Esophagus muscularis mucosa (tissue), 4 donors: ENCODE measurements at regions not wholly inside any gene's neighbourhood (a gene's known extent, or its start where the extent isn't known, plus 50 kb on each side); places are given as distances from the start of the nearest gene placed in this dataset.
"Not testable (repeated sequence)": the region's sequence is repeated elsewhere in the genome, so short reads cannot be mapped to it uniquely, and the experiment has no call there.

Experiments
- DNase-seq: peaks from one replicate; pipeline ENCODE4 v3.0.0-alpha.2; 2017; ENCODE audit errors: extremely low spot score
- H3K27ac ChIP-seq, 4 donors: fragments of 200-600 bp; sonication (generic); replicated peaks in 1 of 4; 1 replicate in 3 of 4; 2 replicates in 1 of 4; pipeline ENCODE4 v1.5.1; 2016 to 2019; ENCODE audit warnings: mild to moderate bottlenecking in 1 of 4
- H3K27me3 ChIP-seq, 4 donors: fragments of 200-600 bp; sonication (generic); one replicate each; pipeline versions ENCODE4 v1.5.1 to v1.6.0; 2016 to 2019
- H3K36me3 ChIP-seq, 4 donors: fragments of 200-600 bp; sonication (generic); one replicate each; pipeline ENCODE4 v1.5.1; 2016 to 2019
- H3K4me1 ChIP-seq, 4 donors: fragments of 200-600 bp; sonication (generic); one replicate each; pipeline ENCODE4 v1.5.1; 2016 to 2019
- H3K4me3 ChIP-seq, 4 donors: fragments of 200-600 bp; sonication (generic); 1 replicate in 2 of 4; 2 replicates in 2 of 4; pipeline ENCODE4 v1.5.1; 2016 to 2019; ENCODE audit warnings: mild to moderate bottlenecking in 4 of 4, moderate library complexity in 1 of 4
- H3K9me3 ChIP-seq, 4 donors: fragments of 200-600 bp; sonication (generic); 1 replicate in 3 of 4; 2 replicates in 1 of 4; pipeline ENCODE4 v1.5.1; 2016 to 2019
- CTCF ChIP-seq, 3 experiments: fragments of 200-600 bp in 2 of 3; fragments of 450-650 bp in 1 of 3; sonication (generic) in 2 of 3; IDR thresholded peaks; one replicate each; pipeline ENCODE4 v1.5.1; 2017 to 2019; ENCODE audit warnings: antibody characterized with exemption in 3 of 3, mild to moderate bottlenecking in 2 of 3, moderate library complexity in 1 of 3
- EP300 ChIP-seq: sonication (generic); formaldehyde crosslinking; IDR thresholded peaks from one replicate; pipeline ENCODE4 v1.6.1; 2017; ENCODE audit warnings: antibody characterized with exemption
- POLR2A ChIP-seq: fragments of 450-650 bp; IDR thresholded peaks from one replicate; pipeline ENCODE4 v1.6.1; 2017; ENCODE audit warnings: antibody characterized with exemption, moderate library complexity, mild to moderate bottlenecking, low read depth
- POLR2AphosphoS5 ChIP-seq, 2 donors: sonication (generic); formaldehyde crosslinking; IDR thresholded peaks; one replicate each; pipeline ENCODE4 v1.6.1; 2017; ENCODE audit warnings: antibody characterized with exemption in 2 of 2
- whole genome bisulfite sequencing: methylation state at CpG from one replicate; pipeline ENCODE4 v1.1.5; 2018; 5-methylcytosine and 5-hydroxymethylcytosine counted together
- intact Hi-C: fragments of 100-400 bp; cut with DNase I; formaldehyde crosslinking; loops from one replicate; pipeline ENCODE4 v1.15.1; 2023

GRCh38 chr2:53127061-53127650, 640.4 kb upstream of the CHAC2 start:
- no peaks in the 10 kb centered on the region for H3K27me3 ChIP-seq
- H3K4me1 ChIP-seq = no peaks in the 10 kb centered on the region
- no peak for DNase-seq
- no peaks in the 10 kb centered on the region for H3K9me3 ChIP-seq
- H3K4me3 ChIP-seq = no peak overlapping the region
- no peaks in the 10 kb centered on the region for H3K36me3 ChIP-seq
- TF ChIP-seq EP300 (no peak), POLR2A (no peak), CTCF (IDR thresholded peaks at IDR 0.05) (no peak), POLR2AphosphoS5 (IDR thresholded peaks at IDR 0.05) (no peak)
- no peak overlapping the region for H3K27ac ChIP-seq
- intact Hi-C loops = no loop called here
- 81% methylated on average over 4 of the region's 5 CpGs for WGBS

GRCh38 chr2:53114991-53115390, 652.6 kb upstream of the CHAC2 start:
- WGBS = 57% methylated on average over 1 of the region's 1 CpG
- Histone ChIP-seq H3K27me3 (no peaks in the 10 kb centered on the region), H3K9me3 (no peaks in the 10 kb centered on the region), H3K36me3 (no peaks in the 10 kb centered on the region), H3K4me1 (no peaks in the 10 kb centered on the region), H3K4me3 (no peak overlapping the region), H3K27ac (no peak overlapping the region)
- intact Hi-C loops = no loop called here
- DNase-seq = no peak
- TF ChIP-seq POLR2AphosphoS5 (IDR thresholded peaks at IDR 0.05) (no peak), POLR2A (no peak), EP300 (no peak), CTCF (IDR thresholded peaks at IDR 0.05) (no peak)

GRCh38 chr2:53114582-53114981, 653.0 kb upstream of the CHAC2 start:
- H3K36me3 ChIP-seq = no peaks in the 10 kb centered on the region
- TF ChIP-seq CTCF (IDR thresholded peaks at IDR 0.05) (no peak), EP300 (no peak), POLR2AphosphoS5 (IDR thresholded peaks at IDR 0.05) (no peak), POLR2A (no peak)
- no peak for DNase-seq
- WGBS = 87% methylated on average over 2 of the region's 2 CpGs
- H3K9me3 ChIP-seq = no peaks in the 10 kb centered on the region
- no peaks in the 10 kb centered on the region for H3K4me1 ChIP-seq
- no peaks in the 10 kb centered on the region for H3K27me3 ChIP-seq
- intact Hi-C loops = no loop called here
- no peak overlapping the region for H3K4me3 ChIP-seq
- H3K27ac ChIP-seq = no peak overlapping the region

DNA sequence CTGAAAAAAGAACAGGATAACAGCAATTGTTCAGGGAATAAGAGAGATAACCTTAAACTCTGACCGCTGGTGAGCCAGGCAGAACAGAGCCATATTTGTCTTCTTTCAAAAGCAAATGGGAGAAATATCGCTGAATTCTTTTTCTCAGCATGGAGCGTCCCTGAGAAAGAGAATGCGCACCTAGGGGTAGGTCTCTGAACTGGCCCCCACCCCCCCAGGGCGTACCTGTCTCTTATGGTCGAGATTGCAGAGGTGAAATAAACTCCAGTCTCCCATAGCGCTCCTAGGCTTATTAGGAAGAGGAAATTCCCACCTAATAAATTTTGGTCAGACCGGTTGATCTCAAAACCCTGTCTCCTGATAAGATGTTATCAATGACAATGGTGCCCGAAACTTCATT, 655.2 kb upstream of the CHAC2 start:
- DNase-seq, H3K4me3 ChIP-seq, intact Hi-C loops, H3K27ac ChIP-seq, H3K36me3 ChIP-seq, H3K4me1 ChIP-seq, H3K9me3 ChIP-seq, H3K27me3 ChIP-seq: not testable (repeated sequence)
- 88% methylated on average over 9 of the region's 9 CpGs for WGBS

DNA sequence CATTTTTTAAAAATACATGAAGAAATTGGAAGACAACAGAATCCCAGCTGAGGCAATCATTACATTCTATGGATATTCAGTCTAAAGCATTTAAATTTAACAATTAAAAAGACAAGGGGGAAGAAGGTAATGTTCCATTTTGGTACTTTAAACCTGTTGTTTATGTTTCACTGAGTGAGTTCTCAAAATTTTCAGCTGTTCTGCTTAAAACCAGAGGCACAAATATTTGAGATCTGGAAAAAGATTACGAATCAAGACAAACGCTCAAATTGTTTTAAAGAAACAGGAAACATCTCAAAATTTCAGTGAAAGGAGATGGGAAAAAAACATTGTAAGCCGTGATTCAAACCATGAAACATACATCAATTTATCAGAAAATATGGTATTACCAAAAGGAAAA, 656.2 kb upstream of the CHAC2 start:
- H3K27me3 ChIP-seq = no peaks in the 10 kb centered on the region
- H3K27ac ChIP-seq = no peak overlapping the region
- TF ChIP-seq POLR2AphosphoS5 (IDR thresholded peaks at IDR 0.05) (no peak), EP300 (no peak), CTCF (IDR thresholded peaks at IDR 0.05) (no peak)
- 43% methylated on average over 3 of the region's 3 CpGs for WGBS
- no peaks in the 10 kb centered on the region for H3K9me3 ChIP-seq
- no peak for DNase-seq
- intact Hi-C loops = no loop called here
- no peak overlapping the region for H3K4me3 ChIP-seq
- no peaks in the 10 kb centered on the region for H3K4me1 ChIP-seq
- H3K36me3 ChIP-seq = no peaks in the 10 kb centered on the region
